HCT116 (cell line): ENCODE measurements at regions not wholly inside any gene's neighbourhood (a gene's known extent, or its start where the extent isn't known, plus 50 kb on each side); places are given as distances from the start of the nearest gene placed in this dataset.

Experiments used
- ATAC-seq: fragments of 200-7000 bp; cut with Tn5 transposase; 2 replicates; pipeline ENCODE4 v1.9.1; 2020; ENCODE audit warnings: mild to moderate bottlenecking, moderate library complexity
- BruUV-seq: library from RNA; stranded (reverse); fragments of 400-500 nt; replicated peaks from 2 replicates; lab custom pipeline; 2021; lab: Mats Ljungman, UMichigan
- CTCF ChIA-PET: fragments of 300-600 bp; sonication (Branson Sonifier 250); formaldehyde crosslinking; loops from one replicate; lab custom pipeline; 2021; ENCODE audit warnings: antibody characterized with exemption; lab: Charles Lee
- POLR2A ChIA-PET: fragments of 300-600, 350-600 bp; sonication (Branson Sonifier 250); formaldehyde crosslinking; loops from one replicate; lab custom pipeline; 2021; ENCODE audit warnings: antibody characterized with exemption; lab: Charles Lee
- RAD21 ChIA-PET, 2 experiments: fragments of 300-600 bp; sonication (Branson Sonifier 250); formaldehyde crosslinking; loops; one replicate each; lab custom pipeline; 2023; ENCODE audit warnings: low total read pairs in 2 of 2; ENCODE audit not compliant: uncharacterized antibody in 2 of 2, unreplicated experiment in 2 of 2, low non-redundant PET in 1 of 2; lab: Charles Lee
- DNase-seq: peaks from one replicate; pipeline ENCODE4 v3.0.0-alpha.2; 2010; ENCODE audit warnings: low read depth, low spot score
- H2AFZ ChIP-seq: fragments of 200-600 bp; shearing (Covaris generic), sonication (generic); 2 replicates; pipeline ENCODE4 v1.6.1; 2017; ENCODE audit warnings: low read depth, mixed run types, mixed read lengths, antibody characterized with exemption, low read length; ENCODE audit not compliant: poor library complexity, severe bottlenecking
- H3K27ac ChIP-seq: 2 replicates; pipeline ENCODE4 v1.5.1; 2012; ENCODE audit warnings: low read depth, low read length
- H3K27me3 ChIP-seq: fragments of 200-600 bp; sonication (generic); 2 replicates; pipeline ENCODE4 v1.6.1; 2016; ENCODE audit warnings: mixed run types, low read length, mixed read lengths; ENCODE audit not compliant: insufficient read depth
- H3K36me3 ChIP-seq, 2 experiments: fragments of 200-500 bp in 1 of 2; fragments of 200-600 bp in 1 of 2; sonication (Bioruptor generic) in 1 of 2; sonication (generic) in 1 of 2; 2 replicates each; pipeline versions ENCODE4 v1.5.1 to v1.6.1; 2014 to 2016; ENCODE audit warnings: low read length in 2 of 2, inconsistent platforms in 1 of 2, mixed read lengths in 1 of 2, mixed run types in 1 of 2; ENCODE audit not compliant: insufficient read depth in 2 of 2, control insufficient read depth in 1 of 2
- H3K4me1 ChIP-seq, 2 experiments: fragments of 200-600 bp in 1 of 2; sonication (generic) in 1 of 2; 2 replicates each; pipeline versions ENCODE4 v1.5.1 to v1.6.1; 2012 to 2017; ENCODE audit warnings: low read length in 2 of 2, inconsistent platforms in 1 of 2, mild to moderate bottlenecking in 1 of 2, mixed read lengths in 1 of 2, mixed run types in 1 of 2, moderate library complexity in 1 of 2; ENCODE audit not compliant: insufficient read depth in 2 of 2, control insufficient read depth in 1 of 2
- H3K4me2 ChIP-seq: fragments of 200-600 bp; sonication (generic); 2 replicates; pipeline ENCODE4 v1.6.1; 2017; ENCODE audit warnings: mixed run types, low read length, mixed read lengths
- H3K4me3 ChIP-seq, 2 experiments: fragments of 200-600 bp in 1 of 2; sonication (generic) in 1 of 2; replicated peaks in 1 of 2; 2 replicates each; pipeline ENCODE4 v1.5.1; 2011 to 2016; ENCODE audit warnings: low read length in 2 of 2, control low read depth in 1 of 2, low read depth in 1 of 2, mild to moderate bottlenecking in 1 of 2, mixed read lengths in 1 of 2, mixed run types in 1 of 2
- H3K79me2 ChIP-seq: fragments of 200-600 bp; sonication (generic); 2 replicates; pipeline ENCODE4 v1.6.1; 2017; ENCODE audit warnings: mild to moderate bottlenecking, mixed run types, low read length, moderate library complexity, mixed read lengths; ENCODE audit not compliant: insufficient read depth
- H3K9ac ChIP-seq: fragments of 200-600 bp; sonication (generic); 2 replicates; pipeline ENCODE4 v1.6.1; 2016; ENCODE audit warnings: low read length, mixed read lengths
- H3K9me2 ChIP-seq: fragments of 200-600 bp; sonication (generic), shearing (Covaris generic); 2 replicates; pipeline ENCODE4 v1.6.1; 2017; ENCODE audit warnings: mixed run types, mild to moderate bottlenecking, moderate library complexity; ENCODE audit not compliant: insufficient read depth
- H3K9me3 ChIP-seq, 2 experiments: fragments of 200-500 bp in 1 of 2; fragments of 200-600 bp in 1 of 2; sonication (Bioruptor generic) in 1 of 2; sonication (generic) in 1 of 2; 2 replicates each; pipeline ENCODE4 v1.6.1; 2014 to 2017; ENCODE audit warnings: low read length in 2 of 2, mixed read lengths in 2 of 2, inconsistent platforms in 1 of 2, low read depth in 1 of 2, mild to moderate bottlenecking in 1 of 2, mixed run types in 1 of 2, moderate library complexity in 1 of 2; ENCODE audit not compliant: control insufficient read depth in 1 of 2, insufficient read depth in 1 of 2
- H4K20me1 ChIP-seq: fragments of 200-600 bp; sonication (generic), shearing (Covaris generic); 2 replicates; pipeline ENCODE4 v1.6.1; 2017; ENCODE audit warnings: mixed run types, mild to moderate bottlenecking, moderate library complexity; ENCODE audit not compliant: insufficient read depth
- CBX3 ChIP-seq: IDR thresholded peaks from 2 replicates; pipeline ENCODE4 v1.6.1; 2012; ENCODE audit warnings: low read depth
- CEBPB ChIP-seq: IDR thresholded peaks from 2 replicates; pipeline ENCODE4 v1.6.1; 2012; ENCODE audit warnings: low read depth
- CTCF ChIP-seq, 3 experiments: fragments of 200-600 bp in 1 of 3; sonication (generic) in 1 of 3; IDR thresholded peaks in 2 of 3; conservative IDR thresholded peaks in 1 of 3; 2 replicates each; pipeline ENCODE4 v1.5.1; 2012 to 2017; ENCODE audit warnings: low read depth in 2 of 3, low read length in 2 of 3, antibody characterized with exemption in 1 of 3, borderline replicate concordance in 1 of 3, control low read depth in 1 of 3, mild to moderate bottlenecking in 1 of 3, mixed read lengths in 1 of 3, mixed run types in 1 of 3, moderate library complexity in 1 of 3; ENCODE audit not compliant: insufficient read depth in 1 of 3
- EGR1 ChIP-seq: IDR thresholded peaks from 2 replicates; pipeline ENCODE4 v1.6.1; 2012; ENCODE audit warnings: low read depth
- EZH2 ChIP-seq: fragments of 200-600 bp; sonication (generic); IDR thresholded peaks from 2 replicates; pipeline ENCODE4 v1.6.1; 2017; ENCODE audit warnings: antibody characterized with exemption, mixed run types
- EZH2phosphoT487 ChIP-seq: fragments of 200-600 bp; IDR thresholded peaks from 2 replicates; pipeline ENCODE4 v1.6.1; 2018; ENCODE audit warnings: antibody characterized with exemption, borderline replicate concordance
- FOSL1 ChIP-seq: IDR thresholded peaks from 2 replicates; pipeline ENCODE4 v1.6.1; 2012; ENCODE audit warnings: low read depth
- JUND ChIP-seq: IDR thresholded peaks from 2 replicates; pipeline ENCODE4 v1.6.1; 2012
- POLR2A ChIP-seq: IDR thresholded peaks from 2 replicates; pipeline ENCODE4 v1.7.0; 2011; ENCODE audit warnings: borderline replicate concordance; ENCODE audit not compliant: insufficient read depth, insufficient read length; ENCODE audit errors: extremely low read depth
- RAD21 ChIP-seq: IDR thresholded peaks from 2 replicates; pipeline ENCODE4 v1.6.1; 2012; ENCODE audit warnings: low read depth, mild to moderate bottlenecking
- SIN3A ChIP-seq: IDR thresholded peaks from 2 replicates; pipeline ENCODE4 v1.6.1; 2012; ENCODE audit warnings: low read depth
- SP1 ChIP-seq: IDR thresholded peaks from 2 replicates; pipeline ENCODE4 v1.6.1; 2012; ENCODE audit warnings: low read depth
- SRF ChIP-seq: IDR thresholded peaks from 2 replicates; pipeline ENCODE4 v1.6.1; 2012; ENCODE audit warnings: low read depth
- TCF7L2 ChIP-seq: IDR thresholded peaks from 2 replicates; pipeline ENCODE4 v1.7.0; 2011; ENCODE audit warnings: borderline replicate concordance, inconsistent platforms; ENCODE audit not compliant: insufficient read depth, insufficient read length; ENCODE audit errors: extremely low read depth
- YY1 ChIP-seq: IDR thresholded peaks from 2 replicates; pipeline ENCODE4 v1.6.1; 2011; ENCODE audit warnings: low read length, low read depth, moderate library complexity, mild to moderate bottlenecking; ENCODE audit not compliant: insufficient replicate concordance; ENCODE audit errors: extremely low read depth
- ZBTB33 ChIP-seq: IDR thresholded peaks from 2 replicates; pipeline ENCODE4 v1.6.1; 2011; ENCODE audit warnings: mild to moderate bottlenecking, low read length, moderate library complexity; ENCODE audit not compliant: insufficient replicate concordance; ENCODE audit errors: extremely low read depth
- ZFX ChIP-seq: fragments of 450-650 bp; IDR thresholded peaks from 2 replicates; pipeline ENCODE4 v1.6.1; 2017
- ZNF274 ChIP-seq: fragments of 200-500 bp; sonication (Bioruptor generic); IDR thresholded peaks from 2 replicates; pipeline ENCODE4 v1.6.1; 2014; ENCODE audit warnings: mild to moderate bottlenecking, low read depth, low read length, inconsistent platforms
- intact Hi-C: fragments of 100-400 bp; cut with micrococcal nuclease; formaldehyde crosslinking; loops from 2 replicates; pipeline ENCODE4 v1.10.0; 2022

DNA sequence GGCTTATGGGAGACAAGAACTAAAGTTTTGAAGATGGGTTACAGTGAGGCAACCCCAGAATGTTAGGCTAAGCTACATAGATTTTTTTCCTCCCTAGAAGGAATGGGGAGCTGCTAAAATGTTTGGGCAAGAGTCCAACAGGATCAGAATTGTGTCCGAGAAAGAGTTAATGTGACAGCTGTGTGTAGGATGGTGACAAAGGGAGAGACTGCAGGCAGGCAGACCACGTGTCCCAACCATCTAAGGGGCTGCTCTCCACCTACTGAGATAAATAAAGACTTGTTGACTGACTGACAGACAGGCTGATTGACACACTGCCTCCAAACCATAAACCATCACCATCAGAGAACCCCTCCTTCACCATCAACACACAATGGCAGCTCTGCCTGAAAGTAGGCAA, 133.7 kb upstream of the CTTNBP2NL start:
- Histone ChIP-seq H3K9me3 (no peaks in the 10 kb centered on the region), H3K79me2 (no peaks in the 10 kb centered on the region), H3K9ac (no peak overlapping the region), H3K9me2 (no peaks in the 10 kb centered on the region), H2AFZ (no peak overlapping the region), H3K4me3 (no peak overlapping the region), H4K20me1 (no peaks in the 10 kb centered on the region), H3K27ac (no peak overlapping the region), H3K4me2 (no peak overlapping the region)
- DNase-seq (no peak), ATAC-seq (no peak)
- ChIA-PET POLR2A (no interaction called here), RAD21 (no interaction called here)
- TF ChIP-seq CBX3 (no peak), RAD21 (no peak)
- TF ChIP-seq, all 23 proteins: peak for 0
- H3K4me1 ChIP-seq = no peaks in the 10 kb centered on the region
- peaks cover 11% of the 10 kb centered on the region; the same call in 1 of the 2 replicates for H3K27me3 ChIP-seq
- no peaks in the 10 kb centered on the region for H3K36me3 ChIP-seq
- CTCF ChIA-PET = no interaction called here
- intact Hi-C loops = no loop called here
- BruUV-seq = no TSS peak

DNA sequence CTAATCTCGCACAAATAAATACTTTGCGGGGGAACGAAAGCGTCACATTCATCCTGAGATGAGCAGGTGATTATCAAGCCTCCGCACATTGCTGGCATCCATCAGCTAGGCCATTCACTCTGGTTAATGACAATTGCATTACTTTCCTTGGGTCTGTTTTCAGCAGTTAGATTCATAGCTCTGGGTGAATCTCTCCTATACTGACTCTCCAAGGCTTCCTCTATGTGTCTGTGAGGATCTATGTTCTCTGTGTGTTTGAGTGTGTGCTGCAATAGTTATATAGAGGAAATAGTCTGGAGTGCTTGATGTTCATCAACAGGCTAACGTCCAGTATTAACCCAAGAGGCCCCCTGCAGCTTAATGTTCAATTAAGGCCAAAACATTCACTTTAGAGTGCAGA, 133.0 kb upstream of the CTTNBP2NL start:
- H3K9ac ChIP-seq = no peak overlapping the region
- TF ChIP-seq POLR2A = no peak
- TF ChIP-seq EZH2phosphoT487 = no peak
- no peak for TF ChIP-seq TCF7L2
- no peak for TF ChIP-seq CTCF (IDR thresholded peaks at IDR 0.05 in 2 of 3, conservative IDR thresholded peaks at IDR 0.05 in 1 of 3; ENCODE audit: borderline replicate concordance in 1 of 3, insufficient read depth in 1 of 3, low read depth in 2 of 3, low read length in 2 of 3)
- no peak for TF ChIP-seq EZH2
- TF ChIP-seq EGR1 = no peak
- TF ChIP-seq SRF = no peak
- no peak for TF ChIP-seq CEBPB
- TF ChIP-seq SP1 = no peak
- no peak for TF ChIP-seq ZNF274
- TF ChIP-seq JUND = no peak
- TF ChIP-seq SIN3A = no peak
- TF ChIP-seq FOSL1 = no peak
- TF ChIP-seq YY1 = no peak
- no peak for TF ChIP-seq ZBTB33
- no peak for TF ChIP-seq ZFX
- TF ChIP-seq, all 23 proteins: peak for 0
- BruUV-seq = no TSS peak
- H3K4me3 ChIP-seq = no peak overlapping the region
- intact Hi-C loops = no loop called here
- H4K20me1 ChIP-seq = no peaks in the 10 kb centered on the region
- ChIA-PET CTCF (interaction anchor here (1.2 kb wide), 1 partner anchor 36 kb away, joined by 4 read pairs; no protein-coding TSS in a partner anchor), POLR2A (no interaction called here), RAD21 (no interaction called here)
- H3K79me2 ChIP-seq = no peaks in the 10 kb centered on the region
- H3K36me3 ChIP-seq = no peaks in the 10 kb centered on the region
- no peaks in the 10 kb centered on the region for H3K9me3 ChIP-seq
- no peak overlapping the region for H2AFZ ChIP-seq
- DNase-seq (no peak), ATAC-seq (no peak)
- no peaks in the 10 kb centered on the region for H3K4me1 ChIP-seq
- H3K4me2 ChIP-seq = no peak overlapping the region
- no peak overlapping the region for H3K27ac ChIP-seq
- peaks cover 11% of the 10 kb centered on the region; the same call in 1 of the 2 replicates for H3K27me3 ChIP-seq
- H3K9me2 ChIP-seq = no peaks in the 10 kb centered on the region
